SK-N-SH (cell line): ENCODE measurements at regions not wholly inside any gene's neighbourhood (a gene's known extent, or its start where the extent isn't known, plus 50 kb on each side); places are given as distances from the start of the nearest gene placed in this dataset.
"Not testable (repeated sequence)": the region's sequence is repeated elsewhere in the genome, so short reads cannot be mapped to it uniquely, and the experiment has no call there.

Experiments
- CTCF ChIA-PET: fragments of 300-600, 350-600 bp; formaldehyde crosslinking; extraction: SDS; loops from one replicate; lab custom pipeline; 2021; lab: Yijun Ruan, JAX
- POLR2A ChIA-PET: fragments of 350-600 bp; sonication (Branson Sonifier 250); formaldehyde crosslinking; extraction: SDS; loops from one replicate; lab custom pipeline; 2020; ENCODE audit warnings: antibody characterized with exemption, inconsistent platforms; lab: Yijun Ruan, JAX
- DNase-seq: peaks from one replicate; pipeline ENCODE4 v3.0.0; 2012
- H2AFZ ChIP-seq: fragments of 200-600 bp; sonication (generic); 2 replicates; pipeline ENCODE4 v1.8.1; 2016; ENCODE audit warnings: antibody characterized with exemption, mild to moderate bottlenecking, low read depth
- H3F3A ChIP-seq: fragments of 200-600 bp; sonication (generic); replicated peaks from 2 replicates; pipeline ENCODE3; 2016; ENCODE audit warnings: antibody characterized with exemption, mild to moderate bottlenecking; ENCODE audit not compliant: insufficient read depth
- H3K27ac ChIP-seq, 2 experiments: fragments of 200-500 bp in 1 of 2; fragments of 200-600 bp in 1 of 2; sonication (Bioruptor generic) in 1 of 2; sonication (generic), shearing (Covaris generic) in 1 of 2; 2 replicates each; pipeline versions ENCODE4 v1.5.1 to v1.6.1; 2014 to 2016; ENCODE audit warnings: low read depth in 2 of 2, inconsistent platforms in 1 of 2, low read length in 1 of 2, mild to moderate bottlenecking in 1 of 2, mixed read lengths in 1 of 2
- H3K27me3 ChIP-seq: fragments of 200-600 bp; sonication (generic), shearing (Covaris generic); 2 replicates; pipeline ENCODE4 v1.6.1; 2016; ENCODE audit warnings: mixed run types; ENCODE audit not compliant: insufficient read depth
- H3K36me3 ChIP-seq, 2 experiments: fragments of 200-500 bp in 1 of 2; fragments of 200-600 bp in 1 of 2; sonication (Bioruptor generic) in 1 of 2; sonication (generic) in 1 of 2; replicated peaks in 1 of 2; 2 replicates each; pipeline versions ENCODE3 to v1.5.1; 2014 to 2016; ENCODE audit warnings: low read length in 1 of 2, mild to moderate bottlenecking in 1 of 2; ENCODE audit not compliant: insufficient read depth in 2 of 2, control insufficient read depth in 1 of 2
- H3K4me1 ChIP-seq, 2 experiments: fragments of 200-500 bp in 1 of 2; fragments of 200-600 bp in 1 of 2; sonication (Bioruptor generic) in 1 of 2; sonication (generic), shearing (Covaris generic) in 1 of 2; 2 replicates each; pipeline versions ENCODE4 v1.5.1 to v1.6.1; 2014 to 2016; ENCODE audit warnings: low read depth in 1 of 2, low read length in 1 of 2, mixed run types in 1 of 2; ENCODE audit not compliant: insufficient read depth in 2 of 2, control insufficient read depth in 1 of 2
- H3K4me2 ChIP-seq: fragments of 200-600 bp; sonication (generic), shearing (Covaris generic); 2 replicates; pipeline ENCODE4 v1.6.1; 2017; ENCODE audit warnings: mixed run types
- H3K4me3 ChIP-seq, 2 experiments: fragments of 200-500 bp in 1 of 2; fragments of 200-600 bp in 1 of 2; sonication (Bioruptor generic) in 1 of 2; sonication (generic), shearing (Covaris generic) in 1 of 2; 2 replicates each; pipeline versions ENCODE4 v1.5.1 to v1.8.1; 2014 to 2016; ENCODE audit warnings: low read depth in 2 of 2, inconsistent platforms in 1 of 2, low read length in 1 of 2, mild to moderate bottlenecking in 1 of 2, mixed read lengths in 1 of 2, moderate library complexity in 1 of 2
- H3K79me2 ChIP-seq: fragments of 200-600 bp; sonication (generic); 2 replicates; pipeline ENCODE4 v1.8.1; 2017; ENCODE audit warnings: mild to moderate bottlenecking; ENCODE audit not compliant: insufficient read depth
- H3K9ac ChIP-seq: fragments of 200-600 bp; sonication (generic); 2 replicates; pipeline ENCODE4 v1.6.1; 2017; ENCODE audit warnings: mixed run types
- H3K9me2 ChIP-seq: fragments of 200-600 bp; sonication (generic); 2 replicates; pipeline ENCODE4 v1.6.1; 2017; ENCODE audit warnings: mixed run types
- H3K9me3 ChIP-seq: fragments of 200-600 bp; sonication (generic); 2 replicates; pipeline ENCODE4 v1.6.1; 2017; ENCODE audit warnings: mixed run types, mild to moderate bottlenecking, moderate library complexity
- H4K20me1 ChIP-seq: fragments of 200-600 bp; sonication (generic); 2 replicates; pipeline ENCODE4 v1.6.1; 2017; ENCODE audit warnings: mild to moderate bottlenecking, mixed run types; ENCODE audit not compliant: insufficient read depth
- CHD2 ChIP-seq: fragments of 150-350 bp; IDR thresholded peaks from 2 replicates; pipeline ENCODE4 v1.6.1; 2018; ENCODE audit warnings: low read length; ENCODE audit not compliant: partially characterized antibody
- ELF1 ChIP-seq: IDR thresholded peaks from 2 replicates; pipeline ENCODE4 v1.4.0; 2012
- EP300 ChIP-seq, 2 experiments: IDR thresholded peaks; 2 replicates each; pipeline versions ENCODE4 v1.4.0 to v1.6.1; 2012; ENCODE audit warnings: borderline replicate concordance in 1 of 2, low read depth in 1 of 2, low read length in 1 of 2
- EZH2phosphoT487 ChIP-seq: fragments of 200-600 bp; sonication (generic); IDR thresholded peaks from 2 replicates; pipeline ENCODE4 v1.6.1; 2017; ENCODE audit warnings: low read depth, mixed run types, mild to moderate bottlenecking, antibody characterized with exemption, moderate library complexity, borderline replicate concordance
- FOSL2 ChIP-seq: IDR thresholded peaks from 2 replicates; pipeline ENCODE4 v1.4.0; 2012; ENCODE audit warnings: low read depth, mild to moderate bottlenecking, moderate library complexity, borderline replicate concordance
- FOXM1 ChIP-seq: IDR thresholded peaks from 2 replicates; pipeline ENCODE4 v1.4.0; 2012; ENCODE audit warnings: low read depth, mild to moderate bottlenecking
- IRF3 ChIP-seq: fragments of 150-350 bp; IDR thresholded peaks from 2 replicates; pipeline ENCODE4 v1.6.1; 2016; ENCODE audit warnings: mild to moderate bottlenecking, low read depth, low read length
- MXI1 ChIP-seq: IDR thresholded peaks from 2 replicates; pipeline ENCODE4 v1.6.1; 2012; ENCODE audit warnings: mild to moderate bottlenecking, low read depth, low read length, improper control_type of control experiment
- PBX3 ChIP-seq: IDR thresholded peaks from 2 replicates; pipeline ENCODE4; 2012
- RAD21 ChIP-seq: IDR thresholded peaks from 2 replicates; pipeline ENCODE4 v1.6.1; 2012; ENCODE audit warnings: mild to moderate bottlenecking, low read length
- RFX5 ChIP-seq: IDR thresholded peaks from 2 replicates; pipeline ENCODE4 v1.6.1; 2012; ENCODE audit warnings: mild to moderate bottlenecking, improper control_type of control experiment, low read length
- RXRA ChIP-seq: IDR thresholded peaks from 2 replicates; pipeline ENCODE4 v1.4.0; 2012; ENCODE audit warnings: low read depth, mild to moderate bottlenecking, borderline replicate concordance
- SMC3 ChIP-seq: IDR thresholded peaks from 2 replicates; pipeline ENCODE4 v1.6.1; 2012; ENCODE audit warnings: low read depth, low read length, improper control_type of control experiment
- TAF1 ChIP-seq: IDR thresholded peaks from 2 replicates; pipeline ENCODE4 v1.6.1; 2012; ENCODE audit warnings: low read depth, mild to moderate bottlenecking, low read length, moderate library complexity, borderline replicate concordance
- ZBTB33 ChIP-seq: IDR thresholded peaks from 2 replicates; pipeline ENCODE4 v1.4.0; 2012; ENCODE audit warnings: low read depth, borderline replicate concordance
- WGBS: methylation state at CpG from one replicate; pipeline ENCODE4 v1.1.6; 2017; ENCODE audit warnings: low lambda C conversion rate; 5-methylcytosine and 5-hydroxymethylcytosine counted together

GRCh38 chr4:38388907-38389306 is 275.1 kb upstream of the KLF3 start:
- H3K4me2 ChIP-seq, POLR2A ChIA-PET, H3F3A ChIP-seq, CTCF ChIA-PET, H2AFZ ChIP-seq, H3K27me3 ChIP-seq, H3K4me3 ChIP-seq, DNase-seq, H3K79me2 ChIP-seq, H3K9ac ChIP-seq, H3K27ac ChIP-seq, H3K36me3 ChIP-seq, H3K9me3 ChIP-seq, H4K20me1 ChIP-seq, H3K9me2 ChIP-seq: not testable (repeated sequence)
- peaks cover 0 to 21% of the 10 kb centered on the region in 2 experiments; a peak in 2 of 4 replicates for H3K4me1 ChIP-seq
- WGBS = 10% methylated on average over 1 of the region's 1 CpG

GRCh38 chr4:38390969-38391545 is 272.9 kb upstream of the KLF3 start:
- no peak overlapping the region for H3K9ac ChIP-seq
- H3K4me1 ChIP-seq = peaks cover 0 to 12% of the 10 kb centered on the region in 2 experiments; a peak in 2 of 4 replicates
- POLR2A ChIA-PET = no interaction called here
- no peaks in the 10 kb centered on the region for H4K20me1 ChIP-seq
- no peak for DNase-seq
- CTCF ChIA-PET = interaction anchor here (0.9 kb wide), 1 partner anchor 20 kb away, joined by 3 read pairs; no protein-coding TSS in a partner anchor
- H3F3A ChIP-seq = no peaks in the 10 kb centered on the region
- H3K27ac ChIP-seq = no peak overlapping the region
- H3K9me2 ChIP-seq = no peaks in the 10 kb centered on the region
- H3K79me2 ChIP-seq = no peaks in the 10 kb centered on the region
- no peak overlapping the region for H3K4me3 ChIP-seq
- no peaks in the 10 kb centered on the region for H3K27me3 ChIP-seq
- no peaks in the 10 kb centered on the region for H3K36me3 ChIP-seq
- no peak overlapping the region for H3K4me2 ChIP-seq
- H3K9me3 ChIP-seq = no peaks in the 10 kb centered on the region
- H2AFZ ChIP-seq = no peak overlapping the region
- no peak for TF ChIP-seq FOSL2
- no peak for TF ChIP-seq MXI1
- no peak for TF ChIP-seq IRF3
- no peak for TF ChIP-seq ZBTB33
- TF ChIP-seq, all 33 proteins: peak for 0

GRCh38 chr4:38392223-38392855 is 271.7 kb upstream of the KLF3 start:
- Histone ChIP-seq H3K9me2 (no peaks in the 10 kb centered on the region), H3K27ac (no peak overlapping the region), H3K36me3 (no peaks in the 10 kb centered on the region), H3F3A (no peaks in the 10 kb centered on the region), H3K9ac (no peak overlapping the region), H3K79me2 (no peaks in the 10 kb centered on the region), H3K4me1 (peaks cover 0 to 8% of the 10 kb centered on the region in 2 experiments; a peak in 2 of 4 replicates), H3K27me3 (no peaks in the 10 kb centered on the region), H4K20me1 (no peaks in the 10 kb centered on the region), H3K4me2 (no peak overlapping the region), H2AFZ (no peak overlapping the region), H3K9me3 (no peaks in the 10 kb centered on the region), H3K4me3 (no peak overlapping the region)
- ChIA-PET CTCF (no interaction called here), POLR2A (no interaction called here)
- DNase-seq = no peak
- WGBS = 55% methylated on average over 1 of the region's 1 CpG
- TF ChIP-seq RAD21 (no peak), RXRA (no peak), TAF1 (no peak), CHD2 (no peak), FOXM1 (no peak), RFX5 (no peak), ELF1 (no peak), EZH2phosphoT487 (no peak), SMC3 (no peak), EP300 (IDR thresholded peaks at IDR 0.05; ENCODE audit: borderline replicate concordance in 1 of 2, low read depth in 1 of 2, low read length in 1 of 2) (no peak), MXI1 (no peak), IRF3 (no peak), PBX3 (no peak)
